GM12878 (cell line): ENCODE measurements at regions not wholly inside any gene's neighbourhood (a gene's known extent, or its start where the extent isn't known, plus 50 kb on each side); places are given as distances from the start of the nearest gene placed in this dataset.

ENCODE experiments used
- ATF7 ChIP-seq: fragments of 450-650 bp; IDR thresholded peaks from 2 replicates; pipeline ENCODE4 v1.6.1; 2016; ENCODE audit warnings: low read depth, mild to moderate bottlenecking
- BMI1 ChIP-seq: fragments of 450-650 bp; IDR thresholded peaks from 2 replicates; pipeline ENCODE4 v1.6.1; 2016; ENCODE audit warnings: mild to moderate bottlenecking, moderate library complexity, borderline replicate concordance
- CREB1 ChIP-seq: IDR thresholded peaks from 2 replicates; pipeline ENCODE4 v1.6.1; 2012; ENCODE audit warnings: low read depth, mild to moderate bottlenecking, inconsistent platforms
- E4F1 ChIP-seq: fragments of 450-650 bp; IDR thresholded peaks from 2 replicates; pipeline ENCODE4 v1.6.1; 2018; ENCODE audit warnings: borderline replicate concordance, mild to moderate bottlenecking; ENCODE audit not compliant: partially characterized antibody
- HDAC2 ChIP-seq: fragments of 200-600 bp; sonication (generic); IDR thresholded peaks from 2 replicates; pipeline ENCODE4 v1.6.1; 2017
- IKZF1 ChIP-seq: fragments of 450-650 bp; conservative IDR thresholded peaks from 2 replicates; pipeline ENCODE4 v1.6.1; 2017; ENCODE audit warnings: antibody characterized with exemption, mild to moderate bottlenecking
- MTA3 ChIP-seq: IDR thresholded peaks from 2 replicates; pipeline ENCODE4 v1.6.1; 2012; ENCODE audit warnings: low read length, inconsistent platforms, borderline replicate concordance
- MXI1 ChIP-seq: fragments of 150-350 bp; IDR thresholded peaks from 2 replicates; pipeline ENCODE4 v1.6.1; 2011; ENCODE audit warnings: low read depth, mild to moderate bottlenecking, inconsistent platforms, low read length, improper control_type of control experiment
- RCOR1 ChIP-seq: conservative IDR thresholded peaks from 2 replicates; pipeline ENCODE4 v1.6.1; 2012; ENCODE audit warnings: low read depth, low read length, improper control_type of control experiment
- SIX5 ChIP-seq: IDR thresholded peaks from 2 replicates; pipeline ENCODE4 v1.6.1; 2011; ENCODE audit warnings: mild to moderate bottlenecking, low read depth, low read length, moderate library complexity; ENCODE audit not compliant: severe bottlenecking
- SPI1 ChIP-seq: IDR thresholded peaks from 2 replicates; pipeline ENCODE4 v1.6.1; 2011; ENCODE audit warnings: low read depth, mild to moderate bottlenecking, low read length, moderate library complexity, borderline replicate concordance; ENCODE audit not compliant: insufficient read depth
- STAT3 ChIP-seq: IDR thresholded peaks from 2 replicates; pipeline ENCODE4 v1.6.1; 2011; ENCODE audit warnings: low read depth, low read length, improper control_type of control experiment
- TARDBP ChIP-seq: IDR thresholded peaks from 2 replicates; pipeline ENCODE4 v1.6.1; 2016; ENCODE audit warnings: borderline replicate concordance
- TCF12 ChIP-seq: IDR thresholded peaks from 2 replicates; pipeline ENCODE4 v1.6.1; 2011; ENCODE audit warnings: low read depth, mild to moderate bottlenecking, low read length
- YY1 ChIP-seq: IDR thresholded peaks from 2 replicates; pipeline ENCODE4 v1.6.1; 2011; ENCODE audit warnings: low read depth, mild to moderate bottlenecking, low read length
- ZBED1 ChIP-seq: IDR thresholded peaks from 2 replicates; pipeline ENCODE4 v1.6.1; 2016; ENCODE audit warnings: borderline replicate concordance
- ZNF274 ChIP-seq: IDR thresholded peaks from one replicate; pipeline ENCODE4 v1.8.0; 2011; ENCODE audit not compliant: insufficient read length, insufficient read depth
- TF ChIP-seq, protein P1 (sequence below): fragments of 450-650 bp; IDR thresholded peaks from 2 replicates; pipeline ENCODE4 v1.6.1; 2017; ENCODE audit warnings: mild to moderate bottlenecking, low read depth, inconsistent platforms; ENCODE audit not compliant: poor library complexity, severe bottlenecking
- TF ChIP-seq, protein P2 (sequence below): fragments of 450-650 bp; IDR thresholded peaks from 2 replicates; pipeline ENCODE4 v1.6.1; 2017; ENCODE audit warnings: mild to moderate bottlenecking, moderate library complexity
- TF ChIP-seq, protein P3 (sequence below): fragments of 450-650 bp; IDR thresholded peaks from 2 replicates; pipeline ENCODE4 v1.6.1; 2017; ENCODE audit warnings: borderline replicate concordance
- TF ChIP-seq, protein P4 (sequence below): IDR thresholded peaks from 2 replicates; pipeline ENCODE4 v1.6.1; 2011; ENCODE audit warnings: low read depth, low read length, improper control_type of control experiment, borderline replicate concordance

- TF ChIP-seq STAT3 (no peak), CREB1 (0 out of 2 replicates have a peak, but pooled peaks have one; percentile 23), TARDBP (peak; percentile 76; the same call in 1 of the 2 replicates), IKZF1 (peak; percentile 75), BMI1 (no peak), MTA3 (no peak), ZNF274 (no peak), YY1 (no peak), RCOR1 (no peak), ATF7 (peak; percentile 31; the same call in 1 of the 2 replicates), SPI1 (no peak), TCF12 (peak; percentile 88), ZBED1 (no peak), E4F1 (no peak), HDAC2 (no peak), SIX5 (no peak), MXI1 (no peak; the same call in 1 of the 2 replicates)
- TF ChIP-seq, protein P1, sequence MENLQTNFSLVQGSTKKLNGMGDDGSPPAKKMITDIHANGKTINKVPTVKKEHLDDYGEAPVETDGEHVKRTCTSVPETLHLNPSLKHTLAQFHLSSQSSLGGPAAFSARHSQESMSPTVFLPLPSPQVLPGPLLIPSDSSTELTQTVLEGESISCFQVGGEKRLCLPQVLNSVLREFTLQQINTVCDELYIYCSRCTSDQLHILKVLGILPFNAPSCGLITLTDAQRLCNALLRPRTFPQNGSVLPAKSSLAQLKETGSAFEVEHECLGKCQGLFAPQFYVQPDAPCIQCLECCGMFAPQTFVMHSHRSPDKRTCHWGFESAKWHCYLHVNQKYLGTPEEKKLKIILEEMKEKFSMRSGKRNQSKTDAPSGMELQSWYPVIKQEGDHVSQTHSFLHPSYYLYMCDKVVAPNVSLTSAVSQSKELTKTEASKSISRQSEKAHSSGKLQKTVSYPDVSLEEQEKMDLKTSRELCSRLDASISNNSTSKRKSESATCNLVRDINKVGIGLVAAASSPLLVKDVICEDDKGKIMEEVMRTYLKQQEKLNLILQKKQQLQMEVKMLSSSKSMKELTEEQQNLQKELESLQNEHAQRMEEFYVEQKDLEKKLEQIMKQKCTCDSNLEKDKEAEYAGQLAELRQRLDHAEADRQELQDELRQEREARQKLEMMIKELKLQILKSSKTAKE: no peak
- TF ChIP-seq, protein P2, sequence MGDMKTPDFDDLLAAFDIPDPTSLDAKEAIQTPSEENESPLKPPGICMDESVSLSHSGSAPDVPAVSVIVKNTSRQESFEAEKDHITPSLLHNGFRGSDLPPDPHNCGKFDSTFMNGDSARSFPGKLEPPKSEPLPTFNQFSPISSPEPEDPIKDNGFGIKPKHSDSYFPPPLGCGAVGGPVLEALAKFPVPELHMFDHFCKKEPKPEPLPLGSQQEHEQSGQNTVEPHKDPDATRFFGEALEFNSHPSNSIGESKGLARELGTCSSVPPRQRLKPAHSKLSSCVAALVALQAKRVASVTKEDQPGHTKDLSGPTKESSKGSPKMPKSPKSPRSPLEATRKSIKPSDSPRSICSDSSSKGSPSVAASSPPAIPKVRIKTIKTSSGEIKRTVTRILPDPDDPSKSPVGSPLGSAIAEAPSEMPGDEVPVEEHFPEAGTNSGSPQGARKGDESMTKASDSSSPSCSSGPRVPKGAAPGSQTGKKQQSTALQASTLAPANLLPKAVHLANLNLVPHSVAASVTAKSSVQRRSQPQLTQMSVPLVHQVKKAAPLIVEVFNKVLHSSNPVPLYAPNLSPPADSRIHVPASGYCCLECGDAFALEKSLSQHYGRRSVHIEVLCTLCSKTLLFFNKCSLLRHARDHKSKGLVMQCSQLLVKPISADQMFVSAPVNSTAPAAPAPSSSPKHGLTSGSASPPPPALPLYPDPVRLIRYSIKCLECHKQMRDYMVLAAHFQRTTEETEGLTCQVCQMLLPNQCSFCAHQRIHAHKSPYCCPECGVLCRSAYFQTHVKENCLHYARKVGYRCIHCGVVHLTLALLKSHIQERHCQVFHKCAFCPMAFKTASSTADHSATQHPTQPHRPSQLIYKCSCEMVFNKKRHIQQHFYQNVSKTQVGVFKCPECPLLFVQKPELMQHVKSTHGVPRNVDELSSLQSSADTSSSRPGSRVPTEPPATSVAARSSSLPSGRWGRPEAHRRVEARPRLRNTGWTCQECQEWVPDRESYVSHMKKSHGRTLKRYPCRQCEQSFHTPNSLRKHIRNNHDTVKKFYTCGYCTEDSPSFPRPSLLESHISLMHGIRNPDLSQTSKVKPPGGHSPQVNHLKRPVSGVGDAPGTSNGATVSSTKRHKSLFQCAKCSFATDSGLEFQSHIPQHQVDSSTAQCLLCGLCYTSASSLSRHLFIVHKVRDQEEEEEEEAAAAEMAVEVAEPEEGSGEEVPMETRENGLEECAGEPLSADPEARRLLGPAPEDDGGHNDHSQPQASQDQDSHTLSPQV: no peak
- TF ChIP-seq, protein P3, sequence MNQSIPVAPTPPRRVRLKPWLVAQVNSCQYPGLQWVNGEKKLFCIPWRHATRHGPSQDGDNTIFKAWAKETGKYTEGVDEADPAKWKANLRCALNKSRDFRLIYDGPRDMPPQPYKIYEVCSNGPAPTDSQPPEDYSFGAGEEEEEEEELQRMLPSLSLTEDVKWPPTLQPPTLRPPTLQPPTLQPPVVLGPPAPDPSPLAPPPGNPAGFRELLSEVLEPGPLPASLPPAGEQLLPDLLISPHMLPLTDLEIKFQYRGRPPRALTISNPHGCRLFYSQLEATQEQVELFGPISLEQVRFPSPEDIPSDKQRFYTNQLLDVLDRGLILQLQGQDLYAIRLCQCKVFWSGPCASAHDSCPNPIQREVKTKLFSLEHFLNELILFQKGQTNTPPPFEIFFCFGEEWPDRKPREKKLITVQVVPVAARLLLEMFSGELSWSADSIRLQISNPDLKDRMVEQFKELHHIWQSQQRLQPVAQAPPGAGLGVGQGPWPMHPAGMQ: no peak
- TF ChIP-seq, protein P4, sequence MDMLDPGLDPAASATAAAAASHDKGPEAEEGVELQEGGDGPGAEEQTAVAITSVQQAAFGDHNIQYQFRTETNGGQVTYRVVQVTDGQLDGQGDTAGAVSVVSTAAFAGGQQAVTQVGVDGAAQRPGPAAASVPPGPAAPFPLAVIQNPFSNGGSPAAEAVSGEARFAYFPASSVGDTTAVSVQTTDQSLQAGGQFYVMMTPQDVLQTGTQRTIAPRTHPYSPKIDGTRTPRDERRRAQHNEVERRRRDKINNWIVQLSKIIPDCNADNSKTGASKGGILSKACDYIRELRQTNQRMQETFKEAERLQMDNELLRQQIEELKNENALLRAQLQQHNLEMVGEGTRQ: no peak
These were observed 217.8 kb upstream of the MKLN1 start (continued) for GRCh38 chr7:131109759-131110296.
